Hepatocyte (in vitro differentiated cells): ENCODE measurements at regions not wholly inside any gene's neighbourhood (a gene's known extent, or its start where the extent isn't known, plus 50 kb on each side); places are given as distances from the start of the nearest gene placed in this dataset.

Source experiments
- DNase-seq: peaks from one replicate; pipeline ENCODE4 v3.0.0-alpha.2; 2016; ENCODE audit warnings: low spot score
- H2AFZ ChIP-seq: fragments of 200-600 bp; sonication (generic); 2 replicates; pipeline ENCODE4 v1.6.0; 2016; ENCODE audit warnings: antibody characterized with exemption, mild to moderate bottlenecking
- H3K27ac ChIP-seq: fragments of 200-600 bp; sonication (generic); 2 replicates; pipeline ENCODE4 v1.5.1; 2016; ENCODE audit warnings: mild to moderate bottlenecking
- H3K27me3 ChIP-seq: fragments of 200-600 bp; sonication (generic); 2 replicates; pipeline ENCODE4 v1.6.1; 2016
- H3K36me3 ChIP-seq: fragments of 200-600 bp; sonication (generic); replicated peaks from 2 replicates; pipeline ENCODE4 v1.5.1; 2016; ENCODE audit warnings: low read depth; ENCODE audit not compliant: insufficient read depth
- H3K4me1 ChIP-seq: fragments of 200-600 bp; sonication (generic); 2 replicates; pipeline ENCODE4 v1.5.1; 2016; ENCODE audit warnings: mild to moderate bottlenecking, moderate library complexity; ENCODE audit not compliant: insufficient read depth
- H3K4me2 ChIP-seq: fragments of 200-600 bp; sonication (generic); 2 replicates; pipeline ENCODE4 v1.6.0; 2016
- H3K4me3 ChIP-seq: fragments of 200-600 bp; sonication (generic); 2 replicates; pipeline ENCODE4 v1.5.1; 2016; ENCODE audit warnings: mild to moderate bottlenecking
- H3K79me2 ChIP-seq: fragments of 200-600 bp; sonication (generic); 2 replicates; pipeline ENCODE4 v1.6.0; 2017; ENCODE audit warnings: mild to moderate bottlenecking
- H3K9me2 ChIP-seq: fragments of 200-600 bp; sonication (generic); replicated peaks from 2 replicates; pipeline ENCODE4 v1.6.0; 2017; ENCODE audit warnings: mild to moderate bottlenecking; ENCODE audit not compliant: insufficient read depth
- H3K9me3 ChIP-seq: fragments of 200-600 bp; sonication (generic); 2 replicates; pipeline ENCODE4 v1.5.1; 2016; ENCODE audit warnings: low read depth, mild to moderate bottlenecking
- H4K20me1 ChIP-seq: fragments of 200-600 bp; sonication (generic); 2 replicates; pipeline ENCODE4 v1.6.0; 2016; ENCODE audit warnings: mild to moderate bottlenecking; ENCODE audit not compliant: insufficient read depth, poor library complexity, severe bottlenecking
- EZH2 ChIP-seq: fragments of 200-600 bp; sonication (generic); IDR thresholded peaks from 2 replicates; pipeline ENCODE4 v1.6.1; 2016; ENCODE audit warnings: antibody characterized with exemption, mild to moderate bottlenecking, borderline replicate concordance
- EZH2phosphoT487 ChIP-seq: fragments of 200-600 bp; sonication (generic); IDR thresholded peaks from one replicate; pipeline ENCODE4 v1.6.1; 2018; ENCODE audit warnings: antibody characterized with exemption, mild to moderate bottlenecking, low read depth, moderate library complexity; ENCODE audit not compliant: unreplicated experiment, severe bottlenecking
- WGBS: methylation state at CpG from one replicate; pipeline ENCODE4 v1.1.6; 2016; ENCODE audit warnings: low lambda C conversion rate; ENCODE audit errors: missing lambda C conversion rate; 5-methylcytosine and 5-hydroxymethylcytosine counted together
- TF ChIP-seq, protein P1 (sequence below): fragments of 200-600 bp; sonication (generic); IDR thresholded peaks from 2 replicates; pipeline ENCODE4 v1.5.1; 2016; ENCODE audit warnings: antibody characterized with exemption, mild to moderate bottlenecking; ENCODE audit not compliant: poor library complexity

DNA sequence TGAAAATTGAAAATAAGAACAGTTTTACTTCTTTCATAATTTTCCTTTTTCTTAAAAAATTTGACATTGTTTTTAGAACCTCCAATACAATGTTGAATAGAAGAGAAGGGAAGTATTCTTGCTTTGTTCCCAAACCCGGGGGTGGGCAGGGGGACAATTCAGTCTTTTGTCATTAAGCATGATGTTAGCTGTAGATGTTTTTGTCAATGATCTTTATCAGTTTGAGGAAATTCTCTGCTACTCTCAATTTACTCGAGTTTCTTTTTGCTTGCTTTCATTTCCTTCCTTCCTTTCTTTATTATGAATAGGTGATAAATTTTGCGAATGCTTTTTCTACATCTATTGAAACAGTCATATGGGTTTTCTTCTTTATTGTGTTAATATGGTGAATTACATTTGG is 183.2 kb upstream of the FRMD6 start:
- 91% methylated on average over 3 of the region's 3 CpGs for WGBS
- no peak overlapping the region for H3K4me3 ChIP-seq
- H3K27ac ChIP-seq, result no peak overlapping the region
- no peaks in the 10 kb centered on the region for H3K79me2 ChIP-seq
- H3K36me3 ChIP-seq, result no peaks in the 10 kb centered on the region
- no peaks in the 10 kb centered on the region for H3K9me2 ChIP-seq
- no peak overlapping the region for H2AFZ ChIP-seq
- H4K20me1 ChIP-seq, result no peaks in the 10 kb centered on the region
- DNase-seq, result no peak
- H3K4me2 ChIP-seq, result no peak overlapping the region
- TF ChIP-seq EZH2, result no peak
- no peak for TF ChIP-seq EZH2phosphoT487
- TF ChIP-seq, protein P1, sequence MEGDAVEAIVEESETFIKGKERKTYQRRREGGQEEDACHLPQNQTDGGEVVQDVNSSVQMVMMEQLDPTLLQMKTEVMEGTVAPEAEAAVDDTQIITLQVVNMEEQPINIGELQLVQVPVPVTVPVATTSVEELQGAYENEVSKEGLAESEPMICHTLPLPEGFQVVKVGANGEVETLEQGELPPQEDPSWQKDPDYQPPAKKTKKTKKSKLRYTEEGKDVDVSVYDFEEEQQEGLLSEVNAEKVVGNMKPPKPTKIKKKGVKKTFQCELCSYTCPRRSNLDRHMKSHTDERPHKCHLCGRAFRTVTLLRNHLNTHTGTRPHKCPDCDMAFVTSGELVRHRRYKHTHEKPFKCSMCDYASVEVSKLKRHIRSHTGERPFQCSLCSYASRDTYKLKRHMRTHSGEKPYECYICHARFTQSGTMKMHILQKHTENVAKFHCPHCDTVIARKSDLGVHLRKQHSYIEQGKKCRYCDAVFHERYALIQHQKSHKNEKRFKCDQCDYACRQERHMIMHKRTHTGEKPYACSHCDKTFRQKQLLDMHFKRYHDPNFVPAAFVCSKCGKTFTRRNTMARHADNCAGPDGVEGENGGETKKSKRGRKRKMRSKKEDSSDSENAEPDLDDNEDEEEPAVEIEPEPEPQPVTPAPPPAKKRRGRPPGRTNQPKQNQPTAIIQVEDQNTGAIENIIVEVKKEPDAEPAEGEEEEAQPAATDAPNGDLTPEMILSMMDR, result no peak
- no peaks in the 10 kb centered on the region for H3K27me3 ChIP-seq
- H3K9me3 ChIP-seq, result no peaks in the 10 kb centered on the region
- H3K4me1 ChIP-seq, result peaks cover 7% of the 10 kb centered on the region

DNA sequence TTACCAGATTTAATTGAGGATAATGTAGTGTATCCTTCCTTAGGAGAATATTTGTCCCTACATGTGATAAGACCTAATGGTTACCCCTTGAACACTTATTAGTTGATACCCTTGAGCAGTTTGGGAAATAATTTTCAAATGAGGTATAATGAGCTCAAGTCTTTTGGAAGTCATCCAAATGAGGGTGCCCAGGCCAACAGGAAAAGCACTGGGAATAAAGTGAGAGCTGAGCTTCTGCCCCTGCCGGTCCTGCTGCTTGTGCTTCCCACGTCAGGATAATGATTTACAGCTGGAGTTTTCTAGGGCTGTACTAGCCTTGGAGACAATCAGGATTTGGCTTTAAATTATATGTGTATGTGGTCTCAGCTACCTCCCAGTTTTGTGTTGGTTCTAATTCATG is 178.8 kb upstream of the FRMD6 start:
- peak; percentile 11 for DNase-seq
- TF ChIP-seq EZH2phosphoT487, result no peak
- TF ChIP-seq, protein P1, result no peak

DNA sequence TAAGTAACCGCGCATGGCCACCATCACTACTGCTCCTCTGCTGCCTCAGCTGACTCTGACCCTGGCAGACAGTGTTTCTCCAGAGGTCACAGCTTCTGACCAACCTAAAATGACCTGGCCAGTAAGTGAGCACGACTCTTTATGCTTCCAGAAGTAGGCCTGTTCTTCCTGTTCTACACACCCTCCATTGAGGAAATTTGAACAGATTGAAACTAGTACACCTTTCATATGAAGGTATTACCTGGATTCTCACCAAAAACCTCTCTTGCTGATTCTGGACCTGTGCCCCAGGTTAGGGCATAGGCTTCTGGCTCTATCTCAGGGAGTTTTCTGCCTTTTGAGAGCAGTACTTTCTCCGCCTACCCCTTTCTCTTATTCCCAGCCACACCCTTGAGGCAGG is 178.4 kb upstream of the FRMD6 start:
- Histone ChIP-seq H4K20me1 (no peaks in the 10 kb centered on the region), H3K4me3 (no peak overlapping the region), H3K4me2 (no peak overlapping the region), H3K79me2 (no peaks in the 10 kb centered on the region), H3K9me2 (no peaks in the 10 kb centered on the region), H3K9me3 (no peaks in the 10 kb centered on the region), H3K27me3 (no peaks in the 10 kb centered on the region), H3K36me3 (no peaks in the 10 kb centered on the region), H3K27ac (no peak overlapping the region), H2AFZ (no peak overlapping the region), H3K4me1 (peaks cover 11% of the 10 kb centered on the region)
- 82% methylated on average over 4 of the region's 4 CpGs for WGBS
- TF ChIP-seq EZH2phosphoT487 (no peak), EZH2 (no peak)
- TF ChIP-seq, protein P1, result no peak
- DNase-seq, result no peak

More for the DNA sequence above, 178.8 kb upstream of the FRMD6 start:
- Histone ChIP-seq H4K20me1 (no peaks in the 10 kb centered on the region), H3K79me2 (no peaks in the 10 kb centered on the region), H3K4me3 (no peak overlapping the region), H3K36me3 (no peaks in the 10 kb centered on the region), H3K9me2 (no peaks in the 10 kb centered on the region), H3K9me3 (no peaks in the 10 kb centered on the region), H3K4me1 (peaks cover 11% of the 10 kb centered on the region), H3K4me2 (no peak overlapping the region), H3K27ac (no peak overlapping the region), H2AFZ (no peak overlapping the region), H3K27me3 (no peaks in the 10 kb centered on the region)
- WGBS, result 16% methylated on average over 2 of the region's 2 CpGs
